GM12878 (cell line): ENCODE measurements at regions not wholly inside any gene's neighbourhood (a gene's known extent, or its start where the extent isn't known, plus 50 kb on each side); places are given as distances from the start of the nearest gene placed in this dataset.

Experiments used
- ATAC-seq: fragments of 200-7000 bp; cut with Tn5 transposase; 3 replicates; pipeline ENCODE4 v1.9.1; 2020; ENCODE audit warnings: mild to moderate bottlenecking, moderate library complexity
- BruUV-seq: library from RNA; stranded (reverse); fragments of 400-500 nt; replicated peaks from 2 replicates; lab custom pipeline; 2021; lab: Mats Ljungman, UMichigan
- CTCF ChIA-PET: fragments of 300-600 bp; sonication (Branson Sonifier 250); formaldehyde crosslinking; extraction: SDS; loops from one replicate; lab custom pipeline; 2021; ENCODE audit warnings: inconsistent platforms; lab: Yijun Ruan, JAX
- POLR2A ChIA-PET: fragments of 350-600 bp; formaldehyde crosslinking; extraction: SDS; loops from one replicate; lab custom pipeline; 2021; ENCODE audit warnings: inconsistent platforms; lab: Charles Lee
- RAD21 ChIA-PET: fragments of 300-600 bp; sonication (Branson Sonifier 250); formaldehyde crosslinking; loops from one replicate; lab custom pipeline; 2023; ENCODE audit warnings: antibody characterized with exemption; ENCODE audit not compliant: unreplicated experiment; lab: Charles Lee
- SMC1A ChIA-PET: fragments of 300-600 bp; sonication (Branson Sonifier 250); formaldehyde crosslinking; loops from one replicate; lab custom pipeline; 2023; ENCODE audit not compliant: unreplicated experiment, uncharacterized antibody; lab: Charles Lee
- DNase-seq: peaks from one replicate; pipeline ENCODE4 v3.0.0-alpha.2; 2011; ENCODE audit warnings: low read depth, low spot score
- FAIRE-seq: peaks from 3 replicates; lab custom pipeline; 2011; peaks lifted over from hg19 to GRCh38; lab: Jason Lieb, UNC
- H2AFZ ChIP-seq: 2 replicates; pipeline ENCODE4 v1.6.0; 2011; ENCODE audit warnings: low read depth, low read length, control low read depth; ENCODE audit not compliant: control insufficient read depth
- H3K27ac ChIP-seq: 2 replicates; pipeline ENCODE4 v1.5.1; 2011; ENCODE audit warnings: control low read depth; ENCODE audit not compliant: control insufficient read depth, insufficient read depth
- H3K27me3 ChIP-seq, 2 experiments: replicated peaks in 1 of 2; 2 replicates each; pipeline versions ENCODE4 v1.6.0 to v1.6.1; 2011; ENCODE audit warnings: low read length in 1 of 2; ENCODE audit not compliant: control insufficient read depth in 2 of 2, insufficient read depth in 2 of 2
- H3K36me3 ChIP-seq, 2 experiments: 2 replicates each; pipeline ENCODE4 v1.5.1; 2011; ENCODE audit warnings: low read length in 1 of 2; ENCODE audit not compliant: control insufficient read depth in 2 of 2, insufficient read depth in 2 of 2
- H3K4me1 ChIP-seq: 2 replicates; pipeline ENCODE4 v1.6.1; 2011; ENCODE audit warnings: mild to moderate bottlenecking, low read length, moderate library complexity, mixed read lengths; ENCODE audit not compliant: control insufficient read depth, insufficient read depth
- H3K4me2 ChIP-seq: 2 replicates; pipeline ENCODE4 v1.6.0; 2011; ENCODE audit warnings: control low read depth; ENCODE audit not compliant: control insufficient read depth, insufficient read depth
- H3K4me3 ChIP-seq: fragments of 200-600 bp; sonication (generic); 2 replicates; pipeline ENCODE4 v1.5.1; 2016
- H3K79me2 ChIP-seq: 2 replicates; pipeline ENCODE4 v1.6.0; 2011; ENCODE audit warnings: low read length; ENCODE audit not compliant: control insufficient read depth, insufficient read depth
- H3K9ac ChIP-seq: 2 replicates; pipeline ENCODE4 v1.8.0; 2011; ENCODE audit warnings: low read length, control low read depth, mixed read lengths; ENCODE audit not compliant: control insufficient read depth, insufficient read depth
- H3K9me3 ChIP-seq: replicated peaks from 3 replicates; pipeline ENCODE4 v1.5.1; 2011; ENCODE audit warnings: mild to moderate bottlenecking, low read length; ENCODE audit not compliant: control insufficient read depth, insufficient read depth
- H4K20me1 ChIP-seq: 2 replicates; pipeline ENCODE4 v1.6.0; 2011; ENCODE audit not compliant: control insufficient read depth, insufficient read depth
- E2F4 ChIP-seq: IDR thresholded peaks from 2 replicates; pipeline ENCODE4 v1.6.1; 2012; ENCODE audit warnings: low read depth, low read length, improper control_type of control experiment
- GATAD2B ChIP-seq: fragments of 450-650 bp; conservative IDR thresholded peaks from 2 replicates; pipeline ENCODE4 v1.6.1; 2017; ENCODE audit warnings: low read depth, mild to moderate bottlenecking, moderate library complexity
- HCFC1 ChIP-seq: fragments of 150-350 bp; IDR thresholded peaks from 2 replicates; pipeline ENCODE4 v1.6.1; 2014; ENCODE audit warnings: low read length
- IRF3 ChIP-seq: fragments of 450-650 bp; IDR thresholded peaks from 2 replicates; pipeline ENCODE4 v1.6.1; 2014; ENCODE audit warnings: mild to moderate bottlenecking
- MEF2A ChIP-seq: IDR thresholded peaks from 2 replicates; pipeline ENCODE4 v1.6.1; 2011; ENCODE audit warnings: low read depth, mild to moderate bottlenecking, low read length, moderate library complexity; ENCODE audit not compliant: insufficient read depth
- PAX5 ChIP-seq: IDR thresholded peaks from 2 replicates; pipeline ENCODE4 v1.6.1; 2011; ENCODE audit warnings: low read depth, low read length, borderline replicate concordance
- PKNOX1 ChIP-seq: fragments of 450-650 bp; IDR thresholded peaks from 2 replicates; pipeline ENCODE4 v1.6.1; 2016; ENCODE audit warnings: mild to moderate bottlenecking
- POLR2AphosphoS2 ChIP-seq: IDR thresholded peaks from 2 replicates; pipeline ENCODE4 v1.6.1; 2011; ENCODE audit warnings: low read depth, mild to moderate bottlenecking, low read length, improper control_type of control experiment, moderate library complexity
- RAD21 ChIP-seq: IDR thresholded peaks from 2 replicates; pipeline ENCODE4 v1.6.1; 2011; ENCODE audit warnings: mild to moderate bottlenecking, low read depth, low read length, moderate library complexity; ENCODE audit not compliant: insufficient read depth
- TCF3 ChIP-seq: IDR thresholded peaks from 2 replicates; pipeline ENCODE4 v1.6.1; 2012; ENCODE audit warnings: low read depth, mild to moderate bottlenecking, low read length, borderline replicate concordance; ENCODE audit not compliant: insufficient read depth
- ZNF384 ChIP-seq: IDR thresholded peaks from 2 replicates; pipeline ENCODE4 v1.6.1; 2012; ENCODE audit warnings: low read depth, mild to moderate bottlenecking, low read length, improper control_type of control experiment, borderline replicate concordance
- WGBS: methylation state at CpG from one replicate; pipeline ENCODE4 v1.1.6; 2016; ENCODE audit warnings: low lambda C conversion rate; ENCODE audit not compliant: insufficient replicate concordance, insufficient coverage; ENCODE audit errors: missing lambda C conversion rate; 5-methylcytosine and 5-hydroxymethylcytosine counted together
- in situ Hi-C: fragments of 300-500 bp; cut with MboI; formaldehyde crosslinking; loops from 9 replicates; pipeline ENCODE4 v1.14.3; 2018; ENCODE audit warnings: mixed read lengths
- intact Hi-C: fragments of 100-400 bp; cut with micrococcal nuclease; formaldehyde crosslinking; loops from one replicate; pipeline ENCODE4 v1.14.2; 2022; ENCODE audit not compliant: unreplicated experiment

- Histone ChIP-seq H2AFZ (no peak overlapping the region), H3K27me3 (no peaks in the 10 kb centered on the region), H3K36me3 (no peaks in the 10 kb centered on the region), H4K20me1 (no peaks in the 10 kb centered on the region), H3K9me3 (no peaks in the 10 kb centered on the region), H3K4me2 (no peak overlapping the region), H3K79me2 (no peaks in the 10 kb centered on the region), H3K4me1 (no peaks in the 10 kb centered on the region), H3K27ac (no peak overlapping the region), H3K9ac (no peak overlapping the region), H3K4me3 (no peak overlapping the region)
- FAIRE-seq, result no peak
- no peak for TF ChIP-seq MEF2A
- no peak for ATAC-seq
- ChIA-PET SMC1A (interaction anchor here (0.8 kb wide), 1 partner anchor 181 kb away, joined by 3 read pairs; no protein-coding TSS in a partner anchor), RAD21 (no interaction called here), POLR2A (no interaction called here), CTCF (no interaction called here)
- in situ Hi-C loops (no loop called here), intact Hi-C loops (no loop called here)
- 53% methylated on average over 2 of the region's 2 CpGs for WGBS
- no peak for DNase-seq
- BruUV-seq, result no TSS peak
Observed at GRCh38 chr5:123992641-123993040, 480.7 kb downstream of the CSNK1G3 start.

GRCh38 chr5:123987956-123988355 is 476.0 kb downstream of the CSNK1G3 start:
- H3K4me1 ChIP-seq, result no peaks in the 10 kb centered on the region
- SMC1A ChIA-PET, result interaction anchor here (1.3 kb wide), 1 partner anchor 9 kb away, joined by 3 read pairs; no protein-coding TSS in a partner anchor
- no peaks in the 10 kb centered on the region for H3K36me3 ChIP-seq
- DNase-seq (no peak), FAIRE-seq (no peak), ATAC-seq (no peak)
- H3K79me2 ChIP-seq, result no peaks in the 10 kb centered on the region
- no peaks in the 10 kb centered on the region for H3K27me3 ChIP-seq
- no TSS peak for BruUV-seq
- no peaks in the 10 kb centered on the region for H4K20me1 ChIP-seq
- RAD21 ChIA-PET, result no interaction called here
- POLR2A ChIA-PET, result no interaction called here
- H3K4me3 ChIP-seq, result no peak overlapping the region
- H2AFZ ChIP-seq, result no peak overlapping the region
- H3K27ac ChIP-seq, result no peak overlapping the region
- H3K9ac ChIP-seq, result no peak overlapping the region
- H3K4me2 ChIP-seq, result no peak overlapping the region
- 25% methylated on average over 5 of the region's 5 CpGs for WGBS
- intact Hi-C loops (no loop called here), in situ Hi-C loops (no loop called here)
- CTCF ChIA-PET, result no interaction called here
- H3K9me3 ChIP-seq, result no peaks in the 10 kb centered on the region
- TF ChIP-seq PKNOX1 (no peak), HCFC1 (no peak), ZNF384 (no peak), PAX5 (no peak), TCF3 (no peak), RAD21 (no peak), E2F4 (no peak), POLR2AphosphoS2 (no peak), GATAD2B (no peak), IRF3 (no peak)
